ENCODE measurements at regions not wholly inside any gene's neighbourhood (a gene's known extent, or its start where the extent isn't known, plus 50 kb on each side); places are given as distances from the start of the nearest gene placed in this dataset.
A peak's percentile ranks its signal among the peaks of the same experiment; 100 is the strongest.

DNA sequence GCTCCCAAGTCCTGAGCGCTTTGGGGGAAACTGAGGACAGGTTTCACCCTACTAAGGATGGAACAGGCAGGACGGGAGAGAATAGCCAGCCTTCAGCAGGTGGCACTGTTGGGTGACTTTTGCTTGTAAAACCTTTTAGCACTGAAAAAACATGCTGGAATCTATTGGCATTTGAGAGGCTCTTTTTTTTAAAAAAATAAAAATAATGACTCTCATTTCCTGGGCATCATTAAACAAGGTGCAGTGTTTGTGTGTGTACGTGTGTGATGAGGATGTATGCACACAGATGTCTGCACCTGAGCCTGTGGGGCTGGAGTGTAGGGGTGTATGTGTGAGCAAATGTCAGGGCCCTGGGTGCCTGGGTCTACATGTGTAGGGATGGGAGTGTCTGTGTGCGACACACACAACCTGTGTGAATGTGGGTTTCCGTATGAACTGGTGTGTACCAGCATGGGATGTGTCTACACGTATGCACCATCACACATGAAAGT lies 177.9 kb downstream of the RPS24 start:
- no peak for TF ChIP-seq SP1 (IDR thresholded peaks at IDR 0.05; ENCODE audit: low read depth)
- no peak for TF ChIP-seq EZH2 (IDR thresholded peaks at IDR 0.05)
- TF ChIP-seq ELF1 (IDR thresholded peaks at IDR 0.05; ENCODE audit: borderline replicate concordance, low read depth), result no peak
- TF ChIP-seq, protein P1, sequence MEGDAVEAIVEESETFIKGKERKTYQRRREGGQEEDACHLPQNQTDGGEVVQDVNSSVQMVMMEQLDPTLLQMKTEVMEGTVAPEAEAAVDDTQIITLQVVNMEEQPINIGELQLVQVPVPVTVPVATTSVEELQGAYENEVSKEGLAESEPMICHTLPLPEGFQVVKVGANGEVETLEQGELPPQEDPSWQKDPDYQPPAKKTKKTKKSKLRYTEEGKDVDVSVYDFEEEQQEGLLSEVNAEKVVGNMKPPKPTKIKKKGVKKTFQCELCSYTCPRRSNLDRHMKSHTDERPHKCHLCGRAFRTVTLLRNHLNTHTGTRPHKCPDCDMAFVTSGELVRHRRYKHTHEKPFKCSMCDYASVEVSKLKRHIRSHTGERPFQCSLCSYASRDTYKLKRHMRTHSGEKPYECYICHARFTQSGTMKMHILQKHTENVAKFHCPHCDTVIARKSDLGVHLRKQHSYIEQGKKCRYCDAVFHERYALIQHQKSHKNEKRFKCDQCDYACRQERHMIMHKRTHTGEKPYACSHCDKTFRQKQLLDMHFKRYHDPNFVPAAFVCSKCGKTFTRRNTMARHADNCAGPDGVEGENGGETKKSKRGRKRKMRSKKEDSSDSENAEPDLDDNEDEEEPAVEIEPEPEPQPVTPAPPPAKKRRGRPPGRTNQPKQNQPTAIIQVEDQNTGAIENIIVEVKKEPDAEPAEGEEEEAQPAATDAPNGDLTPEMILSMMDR (IDR thresholded peaks at IDR 0.05 in 2 of 3, conservative IDR thresholded peaks at IDR 0.05 in 1 of 3; ENCODE audit: borderline replicate concordance in 1 of 3, insufficient read depth in 1 of 3, low read depth in 2 of 3, low read length in 2 of 3), result peak; percentile 48 to 61 (median 59); a peak in 5 of 6 replicates
- TF ChIP-seq CBX3 (IDR thresholded peaks at IDR 0.05; ENCODE audit: low read depth), result no peak
- peak; percentile 80 for TF ChIP-seq RAD21 (IDR thresholded peaks at IDR 0.05; ENCODE audit: low read depth)

Measured in HCT116 (cell line).